GM10248 (cell line): ENCODE measurements at regions not wholly inside any gene's neighbourhood (a gene's known extent, or its start where the extent isn't known, plus 50 kb on each side); places are given as distances from the start of the nearest gene placed in this dataset.
"Not testable (repeated sequence)": the region's sequence is repeated elsewhere in the genome, so short reads cannot be mapped to it uniquely, and the experiment has no call there.

Experiments used
- CTCF ChIA-PET: fragments of 300-600 bp; sonication (Branson Sonifier 250); formaldehyde crosslinking; extraction: SDS; loops from one replicate; lab custom pipeline; 2021; ENCODE audit warnings: antibody characterized with exemption; lab: Yijun Ruan, JAX
- POLR2A ChIA-PET: fragments of 350-650 bp; sonication (Branson Sonifier 250); formaldehyde crosslinking; extraction: SDS; loops from one replicate; lab custom pipeline; 2020; ENCODE audit warnings: antibody characterized with exemption; lab: Yijun Ruan, JAX
- DNase-seq: peaks from one replicate; pipeline ENCODE4 v3.0.0; 2012; ENCODE audit errors: extremely low spot score
- TF ChIP-seq, protein P1 (sequence below): IDR thresholded peaks from 2 replicates; pipeline ENCODE4 v1.5.1; 2012; ENCODE audit warnings: mild to moderate bottlenecking, low read depth; ENCODE audit errors: extremely low read depth, missing control alignments, control extremely low read depth

DNA sequence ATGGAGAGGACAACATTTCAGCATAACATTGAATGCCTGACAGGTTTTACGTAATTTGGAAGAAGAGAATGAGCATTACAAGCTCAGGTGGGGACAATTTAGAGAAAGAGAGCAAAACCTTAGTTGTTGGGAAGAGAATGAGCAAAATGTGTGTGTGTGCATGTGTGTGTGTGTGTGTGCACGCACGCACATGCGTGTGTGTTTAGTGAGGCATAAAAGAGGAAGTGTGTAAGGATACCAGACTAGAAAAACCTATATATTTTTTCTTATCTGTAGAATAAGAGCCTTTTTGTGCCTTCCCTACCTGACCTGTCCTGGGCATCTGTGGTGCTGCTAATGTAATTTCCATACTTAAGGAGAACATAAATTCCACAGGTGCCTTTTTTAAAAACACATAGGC lies 99.0 kb upstream of the PLXNA2 start:
- TF ChIP-seq, protein P1, sequence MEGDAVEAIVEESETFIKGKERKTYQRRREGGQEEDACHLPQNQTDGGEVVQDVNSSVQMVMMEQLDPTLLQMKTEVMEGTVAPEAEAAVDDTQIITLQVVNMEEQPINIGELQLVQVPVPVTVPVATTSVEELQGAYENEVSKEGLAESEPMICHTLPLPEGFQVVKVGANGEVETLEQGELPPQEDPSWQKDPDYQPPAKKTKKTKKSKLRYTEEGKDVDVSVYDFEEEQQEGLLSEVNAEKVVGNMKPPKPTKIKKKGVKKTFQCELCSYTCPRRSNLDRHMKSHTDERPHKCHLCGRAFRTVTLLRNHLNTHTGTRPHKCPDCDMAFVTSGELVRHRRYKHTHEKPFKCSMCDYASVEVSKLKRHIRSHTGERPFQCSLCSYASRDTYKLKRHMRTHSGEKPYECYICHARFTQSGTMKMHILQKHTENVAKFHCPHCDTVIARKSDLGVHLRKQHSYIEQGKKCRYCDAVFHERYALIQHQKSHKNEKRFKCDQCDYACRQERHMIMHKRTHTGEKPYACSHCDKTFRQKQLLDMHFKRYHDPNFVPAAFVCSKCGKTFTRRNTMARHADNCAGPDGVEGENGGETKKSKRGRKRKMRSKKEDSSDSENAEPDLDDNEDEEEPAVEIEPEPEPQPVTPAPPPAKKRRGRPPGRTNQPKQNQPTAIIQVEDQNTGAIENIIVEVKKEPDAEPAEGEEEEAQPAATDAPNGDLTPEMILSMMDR = no peak
- DNase-seq = no peak
- ChIA-PET POLR2A (no interaction called here), CTCF (no interaction called here)

DNA sequence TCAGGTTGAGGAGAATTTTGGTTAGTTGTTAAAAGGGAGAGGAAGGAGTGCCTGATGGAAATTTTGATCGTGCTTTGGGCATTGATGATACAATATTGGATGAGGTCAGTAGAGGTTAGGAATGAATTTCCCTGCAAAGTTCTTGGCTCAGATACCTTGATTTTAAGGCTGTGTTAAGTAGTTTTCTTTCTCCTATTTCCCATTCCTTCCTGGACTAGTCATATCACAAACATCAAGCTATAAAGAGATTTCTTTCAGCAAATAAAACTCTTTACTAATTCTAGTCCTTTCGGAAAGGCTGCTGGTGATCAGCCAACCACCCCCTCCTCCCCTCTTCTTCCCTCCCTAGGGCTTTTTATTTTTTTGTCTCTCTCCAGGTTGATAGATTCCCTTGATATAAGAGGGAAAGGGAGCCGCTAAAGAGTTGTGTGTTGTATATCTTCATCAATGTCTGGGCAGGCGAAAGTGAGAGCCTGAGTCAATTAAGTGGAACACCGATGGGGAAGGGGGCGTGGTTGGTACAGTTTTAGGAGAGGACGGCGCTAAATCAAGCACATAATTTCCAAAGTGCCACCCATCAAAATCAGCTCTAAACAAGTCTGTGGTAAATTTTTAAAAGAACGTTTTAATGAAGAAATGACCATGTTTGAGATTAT lies 100.1 kb upstream of the PLXNA2 start:
- DNase-seq = no peak
- TF ChIP-seq, protein P1 = no peak
- ChIA-PET POLR2A (no interaction called here), CTCF (no interaction called here)

DNA sequence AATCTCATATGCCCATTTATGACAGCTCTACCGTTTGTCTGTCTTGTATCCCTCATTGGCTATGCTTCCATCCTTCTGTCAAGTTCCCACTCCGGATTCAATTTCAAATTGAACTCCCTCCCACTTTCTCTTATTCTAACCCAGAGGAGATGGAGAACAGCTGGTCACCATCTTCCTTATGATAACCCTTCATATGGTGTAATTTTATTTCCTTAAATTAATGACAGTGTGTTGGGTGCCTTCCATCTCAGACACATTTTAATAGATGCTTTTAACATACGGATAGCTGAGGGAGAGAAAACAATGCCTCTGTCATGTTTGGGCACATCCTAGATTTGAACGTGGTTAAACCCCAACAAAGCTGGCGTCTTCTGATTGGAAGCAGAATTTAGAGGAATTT lies 103.0 kb upstream of the PLXNA2 start:
- no peak for DNase-seq
- POLR2A ChIA-PET = no interaction called here
- CTCF ChIA-PET = interaction anchor here (1.1 kb wide), 1 partner anchor 102 kb away, joined by 4 read pairs; no protein-coding TSS in a partner anchor
- TF ChIP-seq, protein P1 = no peak

DNA sequence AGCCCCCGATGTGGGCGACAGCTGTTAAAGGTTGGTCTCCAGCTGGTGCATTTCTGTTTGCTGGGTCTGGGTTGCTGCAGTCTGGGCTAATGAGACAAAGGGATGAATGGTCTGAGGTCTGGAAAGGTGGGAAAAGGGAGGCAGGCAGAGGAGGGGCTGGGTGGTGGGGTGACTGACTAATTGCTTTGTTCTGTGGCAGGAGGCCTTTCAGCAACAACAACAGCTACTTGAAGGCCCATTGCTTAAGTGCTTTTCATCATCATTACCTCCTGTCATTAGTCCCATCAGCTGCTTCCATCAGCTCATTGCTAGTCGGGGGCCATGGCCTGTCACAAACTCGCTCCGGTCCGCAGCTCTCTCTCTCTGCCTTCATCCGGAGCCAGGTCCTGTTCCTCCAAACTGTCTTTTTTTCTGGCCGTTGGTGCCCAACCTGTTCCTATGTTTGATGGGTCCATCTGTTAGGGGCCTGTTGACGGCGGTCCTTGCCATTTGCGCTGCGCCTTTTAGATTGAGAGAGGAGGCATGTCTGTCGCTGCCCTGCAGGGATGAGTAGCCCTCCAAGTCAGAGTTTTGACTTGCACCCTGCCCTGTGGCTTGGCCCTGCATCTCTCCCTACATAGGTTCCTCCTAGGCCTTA lies 105.6 kb upstream of the PLXNA2 start:
- ChIA-PET POLR2A (no interaction called here), CTCF (interaction anchor here (1.5 kb wide), 1 partner anchor 15 kb away, joined by 3 read pairs; no protein-coding TSS in a partner anchor)
- TF ChIP-seq, protein P1 = no peak
- no peak for DNase-seq

DNA sequence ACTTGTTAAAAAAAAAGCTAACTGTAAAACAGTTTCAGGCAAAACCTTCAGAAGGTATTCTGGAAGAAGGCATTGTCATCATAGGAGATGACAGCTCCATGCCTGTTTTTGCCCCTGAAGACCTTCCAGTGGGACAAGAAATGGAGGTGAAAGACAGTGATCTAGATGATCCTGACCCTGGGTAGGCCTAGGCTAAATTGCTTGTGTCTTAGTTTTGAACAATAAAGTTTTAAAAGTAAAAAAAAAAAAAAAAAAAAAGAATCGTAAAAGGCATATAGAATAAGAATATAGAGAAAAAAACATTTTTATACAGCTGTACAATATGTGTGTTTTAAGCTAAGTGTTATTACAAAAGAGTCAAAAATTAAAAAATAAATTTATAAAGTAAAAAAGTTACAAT lies 106.6 kb upstream of the PLXNA2 start:
- DNase-seq = no peak
- POLR2A ChIA-PET = no interaction called here
- TF ChIP-seq, protein P1 = no peak
- CTCF ChIA-PET = no interaction called here

DNA sequence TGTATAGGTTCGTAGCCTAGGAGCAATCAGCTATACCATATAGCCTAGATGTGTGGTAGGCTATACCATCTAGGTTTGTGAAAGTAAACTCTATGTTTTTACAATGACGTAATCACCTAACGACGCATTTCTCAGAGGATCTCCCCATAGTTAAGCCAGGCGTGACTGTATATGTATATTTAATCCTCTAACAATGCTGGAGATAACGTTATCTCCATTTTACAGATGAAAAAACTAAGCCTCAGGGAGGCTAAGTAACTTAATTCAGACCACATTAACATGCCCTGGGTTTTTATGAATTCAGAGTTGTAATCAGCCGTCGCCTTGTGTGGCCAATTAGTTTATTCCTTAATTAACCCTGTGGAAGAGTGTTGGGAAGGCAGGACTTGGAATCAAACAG lies 107.7 kb upstream of the PLXNA2 start:
- ChIA-PET CTCF (no interaction called here), POLR2A (no interaction called here)
- TF ChIP-seq, protein P1 = no peak
- DNase-seq = no peak

DNA sequence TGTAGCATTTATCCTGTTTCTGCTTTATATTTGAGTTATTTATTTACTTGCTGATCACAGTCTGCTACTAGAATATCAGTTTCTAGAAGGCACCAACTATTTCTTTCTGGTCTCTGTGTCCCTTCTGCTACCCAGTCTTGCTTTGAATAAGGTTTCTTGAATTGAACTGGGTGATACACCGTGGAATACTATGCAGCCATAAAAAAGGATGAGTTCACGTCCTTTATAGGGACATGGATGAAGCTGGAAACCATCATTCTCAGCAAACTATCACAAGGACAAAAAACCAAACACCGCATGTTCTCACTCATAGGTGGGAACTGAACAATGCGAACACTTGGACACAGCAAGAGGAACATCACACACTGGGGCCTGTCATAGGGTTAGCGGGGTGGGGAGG lies 109.6 kb upstream of the PLXNA2 start:
- CTCF ChIA-PET, POLR2A ChIA-PET: not testable (repeated sequence)

More for the DNA sequence above, 109.6 kb upstream of the PLXNA2 start:
- DNase-seq = not testable (repeated sequence)
